ENCODE measurements at regions not wholly inside any gene's neighbourhood (a gene's known extent, or its start where the extent isn't known, plus 50 kb on each side); places are given as distances from the start of the nearest gene placed in this dataset.
"Not testable (repeated sequence)": the region's sequence is repeated elsewhere in the genome, so short reads cannot be mapped to it uniquely, and the experiment has no call there.

DNA sequence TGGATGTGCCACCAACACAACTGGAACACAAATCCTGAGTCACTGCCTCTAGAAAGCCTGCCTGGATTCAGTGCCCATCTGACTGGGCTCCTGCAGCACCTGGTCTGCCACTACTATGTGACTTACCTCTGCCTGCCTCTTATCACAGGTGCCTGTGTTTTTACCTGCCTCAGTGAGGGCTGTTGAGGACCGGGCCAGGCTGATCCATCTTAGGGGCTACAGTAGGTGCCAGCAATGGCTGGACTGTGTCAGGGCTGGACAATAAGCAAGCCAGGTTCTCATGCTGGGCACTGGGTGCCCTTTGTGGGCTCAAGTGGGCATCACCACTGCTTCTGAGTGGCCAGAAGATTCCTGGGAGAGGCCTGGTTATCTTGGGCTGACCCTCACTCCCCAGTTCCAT is 948.6 kb upstream of the TPTE start:
- peak; percentile 11 for DNase-seq (ENCODE audit: low spot score)

- DNase-seq (ENCODE audit: low spot score): not testable (repeated sequence)
Measured at GRCh38 chr21:9573528-9573927, 947.9 kb upstream of the TPTE start.

GRCh38 chr21:9579275-9579674 is 942.1 kb upstream of the TPTE start:
- not testable (repeated sequence) for DNase-seq (ENCODE audit: low spot score)

DNA sequence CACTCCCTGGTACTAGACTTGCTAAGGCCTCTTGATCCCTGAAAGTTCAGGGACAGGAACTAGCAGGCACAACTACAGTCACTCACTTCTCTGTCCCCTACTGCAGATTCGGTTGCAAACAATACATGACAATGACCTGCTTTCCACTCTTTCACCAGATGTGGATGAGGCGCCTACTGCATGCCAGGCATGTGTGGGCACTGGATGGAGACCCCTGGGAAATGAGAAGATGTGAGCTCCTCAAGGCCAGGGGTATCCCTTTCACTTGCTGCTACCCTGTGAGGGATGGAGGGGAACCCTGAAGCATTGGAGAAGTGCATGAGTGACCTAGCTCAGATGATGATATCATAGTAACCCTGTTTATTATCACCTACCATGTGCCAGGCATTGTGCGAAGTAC is 933.4 kb upstream of the TPTE start:
- not testable (repeated sequence) for DNase-seq (ENCODE audit: low spot score)

DNA sequence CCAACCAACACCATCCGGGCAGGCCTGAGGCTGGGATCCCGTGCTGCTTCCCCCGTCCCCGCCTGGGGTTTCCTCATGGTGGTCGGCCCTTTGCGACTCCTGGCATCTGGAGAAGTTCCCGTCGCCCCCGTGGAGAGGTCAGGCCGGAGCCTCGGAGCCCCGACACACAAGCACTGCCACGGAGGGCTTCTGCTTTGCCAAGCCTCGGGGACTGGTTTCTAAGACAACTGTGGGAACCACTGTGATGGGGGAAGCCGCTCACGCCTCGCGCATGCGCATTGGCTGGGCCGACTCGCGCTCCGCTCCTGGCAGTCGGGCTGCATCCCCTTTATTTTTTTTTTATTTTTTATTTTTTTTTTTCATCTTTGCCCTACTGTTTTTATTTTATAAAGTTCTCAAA is 928.8 kb upstream of the TPTE start:
- not testable (repeated sequence) for DNase-seq (ENCODE audit: low spot score)

- not testable (repeated sequence) for DNase-seq (ENCODE audit: low spot score)
Measured at GRCh38 chr21:9593646-9594045, 927.7 kb upstream of the TPTE start.

- DNase-seq (ENCODE audit: low spot score): not testable (repeated sequence)
Measured at GRCh38 chr21:9614011-9614410, 907.4 kb upstream of the TPTE start.

- not testable (repeated sequence) for DNase-seq (ENCODE audit: low spot score)
Measured at GRCh38 chr21:9621121-9621793, 900.1 kb upstream of the TPTE start.

DNA sequence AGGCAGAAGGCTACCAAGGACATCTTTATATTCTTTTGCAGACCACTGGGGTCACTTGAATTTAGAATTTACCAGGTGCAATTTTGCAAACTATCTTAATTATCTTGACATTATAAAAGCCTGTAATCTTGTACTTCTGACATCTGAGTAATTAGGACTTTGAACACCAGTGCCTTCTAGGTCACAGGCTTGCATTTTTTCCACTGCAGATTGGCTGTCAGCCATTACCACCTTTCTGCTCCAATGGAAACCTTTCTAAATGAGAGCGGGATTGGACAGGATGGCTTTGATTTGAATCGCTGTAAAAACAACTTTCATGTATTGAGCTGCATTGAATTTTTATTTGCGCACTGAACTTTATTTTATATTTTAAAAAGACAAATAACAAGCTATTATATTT is 893.3 kb upstream of the TPTE start:
- not testable (repeated sequence) for DNase-seq (ENCODE audit: low spot score)

GRCh38 chr21:9647409-9647808 is 874.0 kb upstream of the TPTE start:
- DNase-seq (ENCODE audit: low spot score): not testable (repeated sequence)

GRCh38 chr21:9648331-9648730 is 873.1 kb upstream of the TPTE start:
- DNase-seq (ENCODE audit: low spot score): not testable (repeated sequence)

DNA sequence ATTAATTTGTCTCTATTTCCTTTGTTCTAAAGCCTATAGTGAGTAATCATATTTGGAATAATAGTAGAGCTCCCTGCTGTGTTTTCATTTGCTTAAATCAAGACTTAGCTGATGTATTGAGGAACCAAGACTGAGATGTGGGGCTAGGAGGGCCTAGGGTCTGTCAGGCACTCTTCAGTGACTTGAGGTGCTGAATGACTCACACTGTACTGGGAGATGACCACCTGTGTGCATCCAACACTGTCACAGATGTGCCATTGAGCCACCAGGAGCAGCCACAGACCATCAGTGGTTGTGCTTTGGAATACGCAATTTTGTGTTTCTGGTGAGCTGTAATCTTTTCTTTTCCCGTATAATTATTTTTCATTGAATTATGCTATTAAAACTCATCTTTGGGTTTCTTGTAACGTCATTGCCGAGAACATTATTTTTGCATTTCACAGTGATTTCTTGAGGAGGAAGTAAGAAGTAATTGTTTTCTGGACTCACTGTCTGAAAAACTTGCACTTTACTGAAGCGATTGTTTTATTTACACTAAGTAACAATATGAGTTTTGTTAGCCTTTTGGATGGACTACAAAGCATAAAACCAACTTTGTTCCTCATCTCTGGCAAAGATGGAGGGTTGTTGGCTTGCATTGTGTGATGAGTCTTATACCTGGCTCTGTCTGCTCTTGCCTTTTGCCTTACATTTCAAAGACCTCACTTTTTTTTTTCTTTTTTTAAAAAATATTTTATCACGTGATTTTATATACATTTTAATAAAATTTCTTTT is 872.2 kb upstream of the TPTE start:
- DNase-seq (ENCODE audit: low spot score): not testable (repeated sequence)

GRCh38 chr21:9652819-9653218 is 868.6 kb upstream of the TPTE start:
- peak; percentile 0 for DNase-seq (ENCODE audit: low spot score)

DNA sequence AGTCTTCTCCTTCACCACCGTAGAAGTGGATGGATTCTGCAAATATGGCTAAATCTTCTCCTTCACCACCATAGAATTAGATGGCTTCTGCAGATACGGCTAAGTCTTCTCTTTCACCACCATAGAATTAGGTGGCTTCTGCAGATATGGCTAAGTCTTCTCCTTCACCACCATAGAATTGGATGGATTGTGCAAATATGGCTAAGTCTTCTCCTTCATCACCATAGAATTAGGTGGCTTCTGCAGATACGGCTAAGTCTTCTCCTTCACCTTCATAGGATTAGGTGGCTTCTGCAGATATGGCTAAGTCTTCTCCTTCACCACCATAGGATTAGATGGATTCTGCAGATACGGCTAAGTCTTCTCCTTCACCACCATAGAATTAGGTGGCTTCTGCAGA is 866.2 kb upstream of the TPTE start:
- peak; percentile 1 for DNase-seq (ENCODE audit: low spot score)

DNA sequence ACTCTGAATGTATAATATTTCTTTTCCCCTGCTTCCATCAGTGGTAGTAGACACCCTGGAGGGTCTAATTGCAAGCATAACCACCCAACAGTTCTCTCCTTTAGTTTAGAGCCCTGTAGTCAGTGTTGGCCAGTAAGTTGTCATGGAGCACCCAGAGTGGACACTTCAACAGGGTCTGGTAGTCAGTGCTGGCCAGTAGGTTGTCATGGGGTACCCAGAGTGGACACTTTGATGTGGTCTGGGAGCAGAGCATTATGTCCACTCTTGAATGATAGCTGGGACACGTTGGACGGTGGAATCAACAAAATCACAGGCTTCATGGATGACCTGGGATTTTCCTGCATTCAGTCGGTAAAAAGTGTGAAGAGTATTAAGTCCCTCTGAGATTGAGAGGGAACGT is 864.9 kb upstream of the TPTE start:
- DNase-seq (ENCODE audit: low spot score): peak; percentile 1

GRCh38 chr21:9657779-9658178 is 863.6 kb upstream of the TPTE start:
- DNase-seq (ENCODE audit: low spot score): peak; percentile 23

GRCh38 chr21:9659877-9660276 is 861.5 kb upstream of the TPTE start:
- DNase-seq (ENCODE audit: low spot score): not testable (repeated sequence)

DNA sequence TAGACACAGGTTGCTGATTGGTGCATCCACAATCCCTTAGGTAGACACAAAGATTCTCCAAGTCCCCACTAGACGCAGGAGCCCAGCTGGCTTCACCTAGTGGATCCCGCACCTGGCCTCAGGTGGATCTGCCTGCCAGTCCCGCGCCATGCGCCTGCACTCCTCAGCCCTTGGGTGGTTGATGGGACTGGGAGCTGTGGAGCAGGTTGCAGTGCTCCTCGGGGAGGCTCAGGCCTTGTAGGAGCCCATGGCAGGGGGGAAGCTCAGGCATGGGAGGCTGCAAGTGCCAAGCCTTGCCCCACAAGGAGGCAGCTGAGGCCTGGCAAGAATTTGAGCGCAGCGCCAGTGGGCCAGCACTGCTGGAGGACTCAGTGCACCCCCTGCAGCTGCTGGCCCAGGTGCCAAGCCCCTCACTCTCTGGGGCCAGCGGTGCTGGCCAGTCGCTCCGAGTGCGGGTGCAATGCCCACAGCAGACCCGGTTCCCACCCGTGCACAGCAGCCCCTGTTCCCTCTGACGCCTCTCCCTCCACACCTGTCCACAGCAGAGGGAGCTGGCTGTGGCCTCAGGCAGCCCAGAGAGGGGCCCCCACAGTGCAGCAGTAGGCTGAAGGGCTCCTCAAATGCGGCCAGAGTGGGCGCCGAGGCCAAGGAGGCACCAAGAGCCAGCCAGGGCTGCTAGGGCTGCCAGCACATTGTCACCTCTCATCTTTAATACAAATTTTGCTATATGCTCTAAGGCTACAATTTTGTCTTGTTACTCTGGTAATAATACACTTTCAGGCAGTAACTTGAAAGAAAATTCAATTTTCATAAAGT is 857.3 kb upstream of the TPTE start:
- not testable (repeated sequence) for DNase-seq (ENCODE audit: low spot score)

DNA sequence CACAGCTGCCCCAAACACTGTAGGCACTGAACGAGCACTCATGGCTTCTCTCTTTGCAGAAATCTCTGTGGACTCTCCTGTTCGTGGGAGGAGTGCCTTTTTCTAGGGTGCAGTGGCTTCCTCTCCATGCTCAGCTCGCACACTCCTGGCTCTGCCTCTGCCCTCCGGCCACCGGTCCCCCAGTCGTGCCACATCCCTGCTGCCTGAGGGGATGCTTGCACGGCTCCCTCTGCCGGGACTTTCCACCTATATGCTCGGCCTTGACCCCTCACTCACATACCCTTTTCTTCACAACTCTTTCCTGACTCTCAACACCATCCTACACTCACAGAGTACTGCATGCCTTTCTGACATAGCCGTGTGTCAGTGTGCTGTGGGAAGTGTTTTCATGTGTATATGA is 845.6 kb upstream of the TPTE start:
- not testable (repeated sequence) for DNase-seq (ENCODE audit: low spot score)

DNA sequence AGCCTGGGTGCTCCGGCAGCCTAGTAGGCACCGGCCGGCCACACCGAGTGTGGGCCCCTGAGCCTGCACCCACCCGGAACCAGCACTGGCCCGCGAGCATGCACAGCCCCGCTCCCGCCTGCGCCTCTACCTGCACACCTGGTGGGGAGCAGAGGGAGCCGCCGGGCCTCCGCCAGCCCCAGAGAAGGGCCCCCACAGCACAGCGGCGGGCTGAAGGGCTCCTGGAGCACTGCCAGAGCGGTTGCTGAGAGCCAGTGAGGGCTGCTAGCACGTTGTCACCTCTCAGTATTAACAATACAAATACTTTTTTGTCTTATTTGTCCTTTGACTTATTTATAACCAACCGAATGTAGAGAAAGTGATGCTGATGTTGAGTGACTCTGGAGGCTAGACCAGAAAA is 842.4 kb upstream of the TPTE start:
- DNase-seq (ENCODE audit: low spot score): not testable (repeated sequence)

DNA sequence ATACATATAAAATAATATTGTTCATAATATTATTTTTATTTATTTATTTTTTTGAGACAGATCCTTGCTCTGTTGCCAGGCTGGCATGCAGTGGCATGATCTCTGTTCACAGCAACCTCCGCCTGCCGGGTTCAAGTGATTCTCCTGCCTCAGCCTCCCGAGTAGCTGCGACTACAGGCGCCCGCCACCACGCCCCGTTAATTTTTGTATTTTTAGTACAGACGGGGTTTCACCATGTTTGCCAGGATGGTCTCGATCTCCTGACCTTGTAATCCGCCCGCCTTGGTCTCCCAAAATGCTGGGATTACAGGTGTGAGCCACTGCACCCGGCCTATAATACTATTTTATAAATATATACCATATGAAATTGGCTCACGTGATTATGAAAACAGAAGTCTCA is 832.4 kb upstream of the TPTE start:
- not testable (repeated sequence) for DNase-seq (ENCODE audit: low spot score)

DNA sequence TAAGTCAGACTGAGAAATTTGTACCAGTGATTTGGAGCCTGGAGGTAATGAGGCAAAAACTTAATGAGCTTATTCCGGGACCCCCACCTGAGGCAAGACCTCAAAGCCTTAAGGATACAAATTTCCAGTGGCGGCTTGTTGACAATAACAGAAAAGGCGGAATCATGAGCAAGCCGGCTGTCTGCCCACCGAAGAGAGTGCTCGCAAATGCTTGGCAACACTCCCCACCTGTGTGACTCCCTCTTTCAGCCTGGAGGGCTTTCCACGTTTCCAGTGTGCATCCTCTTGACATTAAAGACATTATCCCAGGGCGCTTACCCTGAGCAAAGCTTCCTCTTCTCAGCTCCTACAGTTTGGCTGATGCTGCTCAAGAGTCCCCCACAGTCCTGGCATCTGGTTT is 830.4 kb upstream of the TPTE start:
- DNase-seq (ENCODE audit: low spot score): not testable (repeated sequence)

- not testable (repeated sequence) for DNase-seq (ENCODE audit: low spot score)
Measured at GRCh38 chr21:9695759-9696158, 825.6 kb upstream of the TPTE start.
